ENCODE measurements at regions not wholly inside any gene's neighbourhood (a gene's known extent, or its start where the extent isn't known, plus 50 kb on each side); places are given as distances from the start of the nearest gene placed in this dataset.

- TF ChIP-seq CTCF (IDR thresholded peaks at IDR 0.05) = no peak
- TF ChIP-seq POLR2AphosphoS5 (IDR thresholded peaks at IDR 0.05) = no peak
- no peak for TF ChIP-seq POLR2A (IDR thresholded peaks at IDR 0.05)
- no peak for TF ChIP-seq EP300 (IDR thresholded peaks at IDR 0.05)
Measured at GRCh38 chr3:164620423-164620822, 457.9 kb downstream of the SI start.
